Erythroblast (primary cell): ENCODE measurements at regions not wholly inside any gene's neighbourhood (a gene's known extent, or its start where the extent isn't known, plus 50 kb on each side); places are given as distances from the start of the nearest gene placed in this dataset.

Source experiments
- GATA1 ChIP-seq: IDR thresholded peaks from 2 replicates; pipeline ENCODE4 v1.6.1; 2011; ENCODE audit warnings: low read depth, mild to moderate bottlenecking, control low read depth, low read length, moderate library complexity
- POLR2A ChIP-seq: IDR thresholded peaks from 2 replicates; pipeline ENCODE4 v1.6.1; 2011; ENCODE audit warnings: mild to moderate bottlenecking, low read length

DNA sequence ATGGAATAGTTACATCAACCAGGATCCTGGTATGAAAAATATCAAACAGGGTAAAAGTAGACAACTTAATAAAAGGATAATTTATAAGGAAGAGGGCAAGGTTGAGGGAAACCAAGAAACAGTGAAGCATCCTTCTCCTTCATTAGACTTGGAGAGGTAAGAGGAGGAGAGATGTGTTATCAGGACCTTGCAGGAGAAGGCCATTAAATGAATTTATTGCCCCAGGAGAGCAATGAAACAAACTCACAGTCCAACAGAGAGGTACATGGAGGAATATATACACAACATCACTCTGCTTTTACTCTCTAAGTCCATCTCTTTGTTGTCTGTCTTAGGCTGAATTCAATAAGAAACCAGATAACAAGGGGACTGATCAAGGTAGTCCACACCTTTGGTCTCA, 966.2 kb downstream of the SORCS1 start:
- TF ChIP-seq POLR2A (no peak), GATA1 (no peak)
